GM12878 (cell line): ENCODE measurements at regions not wholly inside any gene's neighbourhood (a gene's known extent, or its start where the extent isn't known, plus 50 kb on each side); places are given as distances from the start of the nearest gene placed in this dataset.

ENCODE experiments used
- ATAC-seq: fragments of 200-7000 bp; cut with Tn5 transposase; 3 replicates; pipeline ENCODE4 v1.9.1; 2020; ENCODE audit warnings: mild to moderate bottlenecking, moderate library complexity
- BruUV-seq: library from RNA; stranded (reverse); fragments of 400-500 nt; replicated peaks from 2 replicates; lab custom pipeline; 2021; lab: Mats Ljungman, UMichigan
- CTCF ChIA-PET: fragments of 300-600 bp; sonication (Branson Sonifier 250); formaldehyde crosslinking; extraction: SDS; loops from one replicate; lab custom pipeline; 2021; ENCODE audit warnings: inconsistent platforms; lab: Yijun Ruan, JAX
- POLR2A ChIA-PET: fragments of 350-600 bp; formaldehyde crosslinking; extraction: SDS; loops from one replicate; lab custom pipeline; 2021; ENCODE audit warnings: inconsistent platforms; lab: Charles Lee
- RAD21 ChIA-PET: fragments of 300-600 bp; sonication (Branson Sonifier 250); formaldehyde crosslinking; loops from one replicate; lab custom pipeline; 2023; ENCODE audit warnings: antibody characterized with exemption; ENCODE audit not compliant: unreplicated experiment; lab: Charles Lee
- SMC1A ChIA-PET: fragments of 300-600 bp; sonication (Branson Sonifier 250); formaldehyde crosslinking; loops from one replicate; lab custom pipeline; 2023; ENCODE audit not compliant: unreplicated experiment, uncharacterized antibody; lab: Charles Lee
- DNase-seq: peaks from one replicate; pipeline ENCODE4 v3.0.0-alpha.2; 2011; ENCODE audit warnings: low read depth, low spot score
- FAIRE-seq: peaks from 3 replicates; lab custom pipeline; 2011; peaks lifted over from hg19 to GRCh38; lab: Jason Lieb, UNC
- H2AFZ ChIP-seq: 2 replicates; pipeline ENCODE4 v1.6.0; 2011; ENCODE audit warnings: low read depth, low read length, control low read depth; ENCODE audit not compliant: control insufficient read depth
- H3K27ac ChIP-seq: 2 replicates; pipeline ENCODE4 v1.5.1; 2011; ENCODE audit warnings: control low read depth; ENCODE audit not compliant: control insufficient read depth, insufficient read depth
- H3K27me3 ChIP-seq, 2 experiments: replicated peaks in 1 of 2; 2 replicates each; pipeline versions ENCODE4 v1.6.0 to v1.6.1; 2011; ENCODE audit warnings: low read length in 1 of 2; ENCODE audit not compliant: control insufficient read depth in 2 of 2, insufficient read depth in 2 of 2
- H3K36me3 ChIP-seq, 2 experiments: 2 replicates each; pipeline ENCODE4 v1.5.1; 2011; ENCODE audit warnings: low read length in 1 of 2; ENCODE audit not compliant: control insufficient read depth in 2 of 2, insufficient read depth in 2 of 2
- H3K4me1 ChIP-seq: 2 replicates; pipeline ENCODE4 v1.6.1; 2011; ENCODE audit warnings: mild to moderate bottlenecking, low read length, moderate library complexity, mixed read lengths; ENCODE audit not compliant: control insufficient read depth, insufficient read depth
- H3K4me2 ChIP-seq: 2 replicates; pipeline ENCODE4 v1.6.0; 2011; ENCODE audit warnings: control low read depth; ENCODE audit not compliant: control insufficient read depth, insufficient read depth
- H3K4me3 ChIP-seq: fragments of 200-600 bp; sonication (generic); 2 replicates; pipeline ENCODE4 v1.5.1; 2016
- H3K79me2 ChIP-seq: 2 replicates; pipeline ENCODE4 v1.6.0; 2011; ENCODE audit warnings: low read length; ENCODE audit not compliant: control insufficient read depth, insufficient read depth
- H3K9ac ChIP-seq: 2 replicates; pipeline ENCODE4 v1.8.0; 2011; ENCODE audit warnings: low read length, control low read depth, mixed read lengths; ENCODE audit not compliant: control insufficient read depth, insufficient read depth
- H3K9me3 ChIP-seq: replicated peaks from 3 replicates; pipeline ENCODE4 v1.5.1; 2011; ENCODE audit warnings: mild to moderate bottlenecking, low read length; ENCODE audit not compliant: control insufficient read depth, insufficient read depth
- H4K20me1 ChIP-seq: 2 replicates; pipeline ENCODE4 v1.6.0; 2011; ENCODE audit not compliant: control insufficient read depth, insufficient read depth
- BCL11A ChIP-seq: IDR thresholded peaks from 2 replicates; pipeline ENCODE4 v1.6.1; 2011; ENCODE audit warnings: low read depth, low read length
- CHD2 ChIP-seq: IDR thresholded peaks from 2 replicates; pipeline ENCODE4 v1.6.1; 2011; ENCODE audit warnings: low read depth, low read length, improper control_type of control experiment, borderline replicate concordance
- CUX1 ChIP-seq: IDR thresholded peaks from 2 replicates; pipeline ENCODE4 v1.6.1; 2012; ENCODE audit warnings: improper control_type of control experiment, low read depth, low read length; ENCODE audit not compliant: insufficient replicate concordance
- IKZF1 ChIP-seq: fragments of 450-650 bp; conservative IDR thresholded peaks from 2 replicates; pipeline ENCODE4 v1.6.1; 2017; ENCODE audit warnings: antibody characterized with exemption, mild to moderate bottlenecking
- JUND ChIP-seq: IDR thresholded peaks from 2 replicates; pipeline ENCODE4 v1.6.1; 2012; ENCODE audit warnings: low read depth, mild to moderate bottlenecking, low read length, improper control_type of control experiment, moderate library complexity
- MXI1 ChIP-seq: fragments of 150-350 bp; IDR thresholded peaks from 2 replicates; pipeline ENCODE4 v1.6.1; 2011; ENCODE audit warnings: low read depth, mild to moderate bottlenecking, inconsistent platforms, low read length, improper control_type of control experiment
- MYC ChIP-seq: IDR thresholded peaks from 2 replicates; pipeline ENCODE4 v1.6.1; 2011; ENCODE audit warnings: mild to moderate bottlenecking, low read length, moderate library complexity, inconsistent platforms; ENCODE audit not compliant: insufficient read depth, insufficient replicate concordance, insufficient read length, severe bottlenecking
- PKNOX1 ChIP-seq: fragments of 450-650 bp; IDR thresholded peaks from 2 replicates; pipeline ENCODE4 v1.6.1; 2016; ENCODE audit warnings: mild to moderate bottlenecking
- STAT3 ChIP-seq: IDR thresholded peaks from 2 replicates; pipeline ENCODE4 v1.6.1; 2011; ENCODE audit warnings: low read depth, low read length, improper control_type of control experiment
- ZNF217 ChIP-seq: fragments of 450-650 bp; IDR thresholded peaks from 2 replicates; pipeline ENCODE4 v1.6.1; 2017; ENCODE audit warnings: antibody characterized with exemption, mild to moderate bottlenecking
- ZNF24 ChIP-seq: fragments of 450-650 bp; IDR thresholded peaks from 2 replicates; pipeline ENCODE4 v1.6.1; 2017; ENCODE audit warnings: antibody characterized with exemption, mild to moderate bottlenecking
- ZNF592 ChIP-seq: fragments of 450-650 bp; IDR thresholded peaks from 2 replicates; pipeline ENCODE4 v1.6.1; 2017; ENCODE audit warnings: mild to moderate bottlenecking, moderate library complexity
- WGBS: methylation state at CpG from one replicate; pipeline ENCODE4 v1.1.6; 2016; ENCODE audit warnings: low lambda C conversion rate; ENCODE audit not compliant: insufficient replicate concordance, insufficient coverage; ENCODE audit errors: missing lambda C conversion rate; 5-methylcytosine and 5-hydroxymethylcytosine counted together
- in situ Hi-C: fragments of 300-500 bp; cut with MboI; formaldehyde crosslinking; loops from 9 replicates; pipeline ENCODE4 v1.14.3; 2018; ENCODE audit warnings: mixed read lengths
- intact Hi-C: fragments of 100-400 bp; cut with micrococcal nuclease; formaldehyde crosslinking; loops from one replicate; pipeline ENCODE4 v1.14.2; 2022; ENCODE audit not compliant: unreplicated experiment

GRCh38 chr2:122707224-122707824 is 951.9 kb downstream of the TSN start:
- peak; percentile 76 for ATAC-seq
- Histone ChIP-seq H3K4me3 (no peak overlapping the region), H4K20me1 (no peaks in the 10 kb centered on the region), H2AFZ (no peak overlapping the region; the same call in 1 of the 2 replicates), H3K79me2 (no peaks in the 10 kb centered on the region), H3K9ac (no peak overlapping the region), H3K9me3 (peaks cover 4% of the 10 kb centered on the region; the same call in 1 of the 3 replicates), H3K36me3 (no peaks in the 10 kb centered on the region), H3K4me2 (0 out of 2 replicates have a peak overlapping the region, but pooled peaks have one; percentile 9), H3K27me3 (no peaks in the 10 kb centered on the region), H3K27ac (peak overlapping the region; percentile 58), H3K4me1 (peaks cover 4% of the 10 kb centered on the region)
- ChIA-PET CTCF (interaction anchor here (2.0 to 4.8 kb wide), 4 partner anchors 20 to 34 kb away, joined by 5 to 25 read pairs (median 18); no protein-coding TSS in a partner anchor), SMC1A (interaction anchor here (0.8 to 11.0 kb wide), 14 partner anchors 11 to 174 kb away, joined by 3 to 173 read pairs (median 5); no protein-coding TSS in a partner anchor), RAD21 (interaction anchor here (0.9 to 7.6 kb wide), 9 partner anchors 17 to 259 kb away, joined by 3 to 172 read pairs (median 3); no protein-coding TSS in a partner anchor), POLR2A (interaction anchor here (2.3 to 2.9 kb wide), 2 partner anchors 29 to 33 kb away, joined by 12 to 21 read pairs; no protein-coding TSS in a partner anchor)
- 5% methylated on average over 1 of the region's 1 CpG for WGBS
- peak; percentile 70 for DNase-seq
- intact Hi-C loops (loop anchor here (5.0 to 10.0 kb wide), 2 partner anchors 157 to 730 kb away; no protein-coding TSS in a partner anchor), in situ Hi-C loops (no loop called here)
- peak; percentile 57 for FAIRE-seq
- BruUV-seq, result no TSS peak
- TF ChIP-seq BCL11A (peak; percentile 66; the same call in 1 of the 2 replicates), MYC (no peak), JUND (no peak), STAT3 (no peak), IKZF1 (peak; percentile 82), ZNF217 (0 out of 2 replicates have a peak, but pooled peaks have one; percentile 17), CUX1 (no peak), CHD2 (no peak), PKNOX1 (peak; percentile 54; the same call in 1 of the 2 replicates), MXI1 (0 out of 2 replicates have a peak, but pooled peaks have one; percentile 35), ZNF592 (peak; percentile 83), ZNF24 (peak; percentile 64)
